Loucy (cell line): ENCODE measurements at regions not wholly inside any gene's neighbourhood (a gene's known extent, or its start where the extent isn't known, plus 50 kb on each side); places are given as distances from the start of the nearest gene placed in this dataset.

ENCODE experiments used
- H2AFZ ChIP-seq: fragments of 200-600 bp; sonication (generic); 2 replicates; pipeline ENCODE4 v1.6.0; 2016; ENCODE audit warnings: antibody characterized with exemption, mild to moderate bottlenecking, low read length, moderate library complexity
- H3F3A ChIP-seq: fragments of 200-600 bp; 2 replicates; pipeline ENCODE4 v1.6.0; 2016; ENCODE audit warnings: antibody characterized with exemption, low read depth, mild to moderate bottlenecking
- H3K27me3 ChIP-seq: fragments of 200-600 bp; sonication (generic); 2 replicates; pipeline ENCODE4 v1.6.1; 2014; ENCODE audit warnings: low read length, mild to moderate bottlenecking; ENCODE audit not compliant: insufficient read depth, poor library complexity, severe bottlenecking
- H3K36me3 ChIP-seq: fragments of 200-600 bp; sonication (generic); 2 replicates; pipeline ENCODE4 v1.6.1; 2016; ENCODE audit warnings: low read length; ENCODE audit not compliant: insufficient read depth
- H3K4me1 ChIP-seq: fragments of 200-600 bp; sonication (generic); 2 replicates; pipeline ENCODE4 v1.5.1; 2014; ENCODE audit warnings: low read length, mild to moderate bottlenecking; ENCODE audit not compliant: insufficient read depth, poor library complexity, severe bottlenecking
- H3K4me2 ChIP-seq: fragments of 200-600 bp; sonication (generic); 2 replicates; pipeline ENCODE4 v1.6.0; 2014; ENCODE audit warnings: antibody characterized with exemption, low read length, low read depth, mild to moderate bottlenecking; ENCODE audit not compliant: poor library complexity, severe bottlenecking
- H3K4me3 ChIP-seq: fragments of 200-600 bp; sonication (generic); 2 replicates; pipeline ENCODE4 v1.5.1; 2014; ENCODE audit warnings: low read length, mild to moderate bottlenecking, mixed read lengths; ENCODE audit not compliant: poor library complexity, severe bottlenecking
- H3K79me2 ChIP-seq: fragments of 200-600 bp; sonication (generic); 2 replicates; pipeline ENCODE4 v1.6.1; 2014; ENCODE audit warnings: low read length; ENCODE audit not compliant: insufficient read depth
- H3K9ac ChIP-seq: fragments of 200-600 bp; sonication (generic); 2 replicates; pipeline ENCODE4 v1.6.0; 2014; ENCODE audit warnings: mild to moderate bottlenecking, low read depth, low read length, moderate library complexity; ENCODE audit not compliant: poor library complexity, severe bottlenecking
- H3K9me2 ChIP-seq: fragments of 200-600 bp; sonication (generic); replicated peaks from 2 replicates; pipeline ENCODE4 v1.6.1; 2016; ENCODE audit warnings: low read depth, low read length, mixed read lengths
- H3K9me3 ChIP-seq: fragments of 200-600 bp; sonication (generic); 2 replicates; pipeline ENCODE4 v1.6.1; 2014; ENCODE audit warnings: mild to moderate bottlenecking, antibody characterized with exemption, low read length, low read depth; ENCODE audit not compliant: insufficient read depth
- H4K20me1 ChIP-seq: fragments of 200-600 bp; sonication (generic); 2 replicates; pipeline ENCODE4 v1.6.0; 2014; ENCODE audit warnings: antibody characterized with exemption, low read length, mild to moderate bottlenecking; ENCODE audit not compliant: insufficient read depth, poor library complexity, severe bottlenecking
- CTCF ChIP-seq: fragments of 200-600 bp; sonication (generic); conservative IDR thresholded peaks from 2 replicates; pipeline ENCODE4 v1.5.1; 2014; ENCODE audit warnings: mild to moderate bottlenecking, antibody characterized with exemption, low read length
- EZH2phosphoT487 ChIP-seq: fragments of 200-600 bp; IDR thresholded peaks from 2 replicates; pipeline ENCODE4 v1.6.1; 2018; ENCODE audit warnings: antibody characterized with exemption, mild to moderate bottlenecking, moderate library complexity, borderline replicate concordance

- Histone ChIP-seq H3K9me2 (no peaks in the 10 kb centered on the region), H3K36me3 (no peaks in the 10 kb centered on the region), H2AFZ (no peak overlapping the region), H3K9me3 (peaks cover 6% of the 10 kb centered on the region; the same call in 1 of the 2 replicates), H3K4me2 (no peak overlapping the region), H4K20me1 (no peaks in the 10 kb centered on the region), H3K4me3 (no peak overlapping the region), H3K79me2 (no peaks in the 10 kb centered on the region), H3K9ac (no peak overlapping the region), H3K4me1 (no peaks in the 10 kb centered on the region), H3F3A (no peaks in the 10 kb centered on the region), H3K27me3 (no peaks in the 10 kb centered on the region)
- TF ChIP-seq EZH2phosphoT487, result no peak
- TF ChIP-seq CTCF, result no peak
Measured at GRCh38 chr10:124270530-124271327, 148.0 kb downstream of the OAT start.

- H2AFZ ChIP-seq, result no peak overlapping the region
- no peaks in the 10 kb centered on the region for H4K20me1 ChIP-seq
Measured at GRCh38 chr10:124268976-124269375, 149.7 kb downstream of the OAT start.

GRCh38 chr10:124267911-124268549, 150.7 kb downstream of the OAT start:
- Histone ChIP-seq H3K9me2 (no peaks in the 10 kb centered on the region), H3K4me3 (no peak overlapping the region), H3K36me3 (no peaks in the 10 kb centered on the region), H2AFZ (no peak overlapping the region), H3F3A (no peaks in the 10 kb centered on the region), H4K20me1 (no peaks in the 10 kb centered on the region), H3K4me1 (no peaks in the 10 kb centered on the region), H3K9ac (no peak overlapping the region), H3K79me2 (no peaks in the 10 kb centered on the region), H3K9me3 (peaks cover 6% of the 10 kb centered on the region; the same call in 1 of the 2 replicates), H3K27me3 (no peaks in the 10 kb centered on the region), H3K4me2 (no peak overlapping the region)
- TF ChIP-seq CTCF (no peak), EZH2phosphoT487 (no peak)

More at GRCh38 chr10:124268976-124269375, 149.7 kb downstream of the OAT start:
- H3K27me3 ChIP-seq, result no peaks in the 10 kb centered on the region
- no peaks in the 10 kb centered on the region for H3K36me3 ChIP-seq
- H3K9ac ChIP-seq, result no peak overlapping the region
- no peaks in the 10 kb centered on the region for H3K4me1 ChIP-seq
- no peak overlapping the region for H3K4me3 ChIP-seq
- H3K79me2 ChIP-seq, result no peaks in the 10 kb centered on the region
- peaks cover 6% of the 10 kb centered on the region; the same call in 1 of the 2 replicates for H3K9me3 ChIP-seq
- no peak overlapping the region for H3K4me2 ChIP-seq
- no peaks in the 10 kb centered on the region for H3K9me2 ChIP-seq
- H3F3A ChIP-seq, result no peaks in the 10 kb centered on the region
- TF ChIP-seq EZH2phosphoT487, result no peak
- no peak for TF ChIP-seq CTCF
